Urothelium cell line (cell line): ENCODE measurements at regions not wholly inside any gene's neighbourhood (a gene's known extent, or its start where the extent isn't known, plus 50 kb on each side); places are given as distances from the start of the nearest gene placed in this dataset.

Source experiments
- DNase-seq: peaks from one replicate; pipeline ENCODE4 v3.0.0; 2011; ENCODE audit warnings: low spot score, mixed read lengths
- FAIRE-seq: peaks from 2 replicates; lab custom pipeline; 2011; peaks lifted over from hg19 to GRCh38; lab: Jason Lieb, UNC

DNA sequence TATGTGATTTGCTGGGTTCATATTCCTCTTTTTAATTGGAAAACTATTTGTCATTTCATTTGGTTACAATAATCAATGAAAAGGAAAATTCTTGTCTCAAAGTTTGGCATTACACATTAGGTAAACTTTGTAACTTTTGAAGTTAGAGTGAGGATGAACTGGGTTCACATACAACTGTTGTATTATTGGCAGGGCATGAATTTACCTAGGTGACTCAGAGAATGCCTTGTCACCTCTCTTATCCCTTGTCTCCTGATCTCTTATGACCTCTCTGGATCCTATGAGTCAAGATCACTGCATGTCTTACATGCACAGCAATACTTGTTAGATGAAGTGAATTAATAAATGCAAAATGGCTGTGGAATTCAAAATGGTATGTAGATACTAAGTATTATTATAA is 563.4 kb upstream of the GCFC2 start:
- no peak for FAIRE-seq
- no peak for DNase-seq

DNA sequence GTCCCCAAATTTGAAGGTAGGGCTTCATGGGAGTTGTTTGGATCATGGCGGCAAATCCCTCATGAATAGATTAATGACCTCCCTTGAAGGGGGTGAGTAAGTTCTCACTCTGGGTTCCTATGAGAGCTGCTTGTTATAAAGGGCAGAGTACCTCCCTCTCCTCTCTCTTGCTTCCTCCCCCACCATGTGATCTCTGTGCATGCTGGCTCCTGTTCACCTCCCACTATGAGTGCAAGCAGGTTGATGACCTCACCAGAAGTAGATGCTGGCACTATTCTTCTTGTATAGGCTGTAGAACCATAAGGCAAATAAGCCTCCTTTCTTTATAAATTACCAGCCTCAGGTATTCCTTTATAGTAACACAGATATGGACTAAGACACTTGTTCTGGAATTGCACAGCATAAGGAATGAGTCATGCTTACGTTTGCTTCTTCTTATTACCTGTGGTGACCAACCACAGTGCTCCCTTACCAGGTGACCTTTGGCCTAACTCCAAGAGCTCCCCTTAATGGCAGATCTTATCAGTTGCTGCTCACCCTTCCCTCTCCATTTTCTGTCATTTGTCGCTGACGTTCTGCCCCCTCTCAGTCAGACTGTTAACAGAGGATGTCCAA is 559.5 kb upstream of the GCFC2 start:
- FAIRE-seq: no peak

DNA sequence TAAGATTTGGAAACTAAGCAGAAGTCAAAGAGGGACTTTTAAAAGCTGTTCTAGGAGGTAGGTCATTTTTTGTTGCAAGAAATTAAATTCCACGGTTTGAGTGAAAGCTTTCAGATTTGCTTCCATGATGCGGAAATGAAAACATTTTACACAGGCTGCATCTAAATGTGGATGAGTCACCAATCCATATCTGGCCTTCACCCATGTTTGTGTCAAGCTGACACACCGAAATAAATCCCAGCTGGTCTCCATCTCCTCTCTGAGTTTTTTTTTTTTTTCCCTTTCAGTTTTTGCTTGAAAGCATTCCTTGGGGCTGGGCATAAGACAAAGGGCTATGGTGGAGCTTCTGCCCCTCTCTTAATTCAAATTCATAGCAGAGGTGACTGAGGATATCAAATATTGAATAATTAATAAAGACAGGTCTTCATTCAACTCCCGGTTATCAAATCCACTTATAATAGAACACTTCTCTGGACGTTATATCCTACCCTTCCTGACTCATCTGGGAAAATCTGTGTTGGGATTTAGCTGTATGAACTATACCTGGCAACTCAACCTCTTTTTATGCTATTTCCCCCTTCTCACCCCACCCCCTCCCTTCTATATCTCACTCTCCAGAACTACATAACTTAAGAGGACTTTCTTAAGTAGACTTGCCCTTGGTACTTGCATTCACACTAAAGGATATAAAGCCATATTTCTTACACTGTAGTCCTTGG is 558.3 kb upstream of the GCFC2 start:
- DNase-seq (peak; percentile 64), FAIRE-seq (no peak)

More for the DNA sequence above, 559.5 kb upstream of the GCFC2 start:
- DNase-seq: no peak

DNA sequence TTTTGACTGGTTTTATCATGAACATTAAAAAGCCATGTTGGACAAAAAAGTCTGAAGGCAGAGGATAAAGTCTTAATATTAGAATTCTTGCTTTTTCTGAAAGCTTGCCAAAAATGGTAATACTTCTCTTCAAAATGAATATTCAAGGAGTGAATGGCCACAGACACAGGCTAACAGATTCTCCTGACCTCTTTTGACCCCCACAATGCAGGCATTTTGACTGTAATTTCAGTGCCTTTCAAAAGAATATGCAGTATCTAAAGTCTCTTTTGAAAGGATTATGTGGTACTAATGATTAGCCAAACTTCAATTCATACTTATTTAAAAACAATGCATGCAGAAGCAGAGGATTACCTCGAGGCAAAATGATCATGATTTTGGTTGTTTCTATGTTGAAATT is 557.8 kb upstream of the GCFC2 start:
- FAIRE-seq (no peak), DNase-seq (no peak)

DNA sequence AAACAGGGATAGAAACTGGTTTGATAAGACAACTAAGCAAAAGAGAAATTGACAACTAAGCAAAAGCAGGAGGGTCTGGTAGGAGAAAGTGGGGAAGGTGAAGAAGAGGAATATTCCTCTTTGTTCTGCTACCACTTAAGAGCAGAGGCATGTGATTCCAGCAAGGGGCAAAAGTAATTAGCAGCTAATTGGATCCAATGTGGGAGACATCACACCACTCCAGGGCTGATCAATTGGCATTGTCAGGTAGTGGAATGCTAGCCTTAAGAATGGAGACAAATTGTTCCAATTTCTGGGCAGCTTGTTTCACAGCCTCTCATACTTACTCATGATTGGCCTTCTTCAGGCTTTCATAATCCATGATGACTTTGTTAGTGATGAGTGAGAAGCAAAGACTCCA is 547.1 kb upstream of the GCFC2 start:
- FAIRE-seq: no peak
- no peak for DNase-seq

DNA sequence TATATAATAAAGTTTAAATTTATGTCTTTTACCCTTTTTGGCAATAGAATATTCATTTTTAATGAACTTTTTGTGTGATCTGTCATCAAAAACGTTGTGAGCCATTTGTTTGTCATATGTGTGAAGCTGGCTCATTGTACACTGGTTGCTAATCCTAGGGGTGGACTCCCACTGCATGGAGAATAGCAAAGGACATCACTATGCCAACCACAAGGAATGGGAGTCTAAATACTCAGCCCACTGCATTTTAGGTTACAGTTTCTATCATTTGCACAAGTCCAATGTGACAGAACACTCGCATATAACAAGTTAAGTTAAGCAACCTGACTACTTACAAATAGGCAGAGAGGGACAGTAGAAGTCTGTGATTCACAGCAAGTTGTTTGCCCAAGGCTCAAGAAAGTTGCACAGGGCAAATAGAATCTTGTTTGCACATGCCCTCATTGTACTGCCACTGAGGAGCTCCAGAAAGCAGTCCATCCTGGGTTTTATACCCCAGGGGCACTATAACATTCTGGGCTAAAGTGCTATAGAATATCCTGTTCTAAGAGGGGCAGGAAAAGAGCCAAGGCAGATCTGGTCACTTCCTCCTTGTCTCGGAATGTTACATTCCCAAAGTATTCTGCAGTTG is 545.9 kb upstream of the GCFC2 start:
- DNase-seq: no peak
- no peak for FAIRE-seq

DNA sequence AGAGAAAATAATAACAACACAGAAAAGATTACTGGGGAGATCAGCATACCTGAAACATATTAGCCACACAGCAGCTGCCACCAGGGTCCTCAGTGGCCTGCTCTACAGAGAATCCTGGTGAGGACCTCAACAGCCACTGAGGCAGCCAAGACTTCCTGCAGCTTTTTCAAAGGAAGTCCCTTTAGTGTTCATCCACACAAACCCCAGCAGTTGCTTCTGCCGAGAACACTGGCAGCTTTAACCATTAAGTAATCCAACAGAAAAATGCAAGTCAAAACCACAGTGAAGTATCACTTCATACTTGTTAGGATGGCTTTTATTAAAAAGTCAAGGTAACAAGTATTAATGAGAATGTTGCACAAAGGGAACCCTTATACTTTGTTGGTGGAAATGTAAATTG is 542.0 kb upstream of the GCFC2 start:
- no peak for DNase-seq
- FAIRE-seq: no peak

DNA sequence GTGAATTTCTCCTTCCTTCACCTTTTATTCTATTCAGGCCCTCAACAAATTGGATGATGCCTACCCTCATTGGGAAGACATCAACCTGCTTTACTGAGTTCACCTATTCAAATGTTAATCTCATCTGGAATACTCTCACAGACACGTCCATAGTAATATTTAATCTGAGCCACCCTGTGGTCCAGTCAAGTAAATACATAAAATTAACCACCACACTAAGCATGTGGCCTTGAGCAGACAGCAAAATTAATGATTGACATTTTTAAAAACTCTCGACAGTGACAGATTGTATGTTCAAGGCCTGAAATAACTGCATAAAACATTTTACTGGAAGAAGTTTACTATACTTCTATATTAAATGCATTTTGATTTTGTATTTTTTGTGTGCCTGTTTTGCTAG is 540.6 kb upstream of the GCFC2 start:
- no peak for DNase-seq
- no peak for FAIRE-seq

DNA sequence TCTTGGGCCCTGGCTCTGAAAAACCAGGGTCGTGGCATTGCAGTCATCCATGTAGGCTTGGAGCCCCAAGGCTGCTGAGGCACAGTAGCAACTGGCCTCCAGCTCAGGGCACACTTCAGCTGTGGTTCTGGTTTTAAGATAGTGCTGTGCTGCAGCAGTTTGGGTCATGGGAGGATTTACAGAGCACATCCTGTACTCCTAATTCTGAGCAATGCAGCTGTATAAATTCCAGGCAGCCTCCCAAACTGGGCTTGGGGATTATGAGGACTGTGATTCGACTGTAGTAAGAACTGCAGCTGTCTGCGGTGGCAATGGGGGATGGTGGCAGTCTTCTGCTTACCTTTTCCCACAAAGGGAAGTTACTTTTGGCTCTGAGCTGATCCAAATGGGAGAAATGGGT is 536.3 kb upstream of the GCFC2 start:
- FAIRE-seq: no peak

DNA sequence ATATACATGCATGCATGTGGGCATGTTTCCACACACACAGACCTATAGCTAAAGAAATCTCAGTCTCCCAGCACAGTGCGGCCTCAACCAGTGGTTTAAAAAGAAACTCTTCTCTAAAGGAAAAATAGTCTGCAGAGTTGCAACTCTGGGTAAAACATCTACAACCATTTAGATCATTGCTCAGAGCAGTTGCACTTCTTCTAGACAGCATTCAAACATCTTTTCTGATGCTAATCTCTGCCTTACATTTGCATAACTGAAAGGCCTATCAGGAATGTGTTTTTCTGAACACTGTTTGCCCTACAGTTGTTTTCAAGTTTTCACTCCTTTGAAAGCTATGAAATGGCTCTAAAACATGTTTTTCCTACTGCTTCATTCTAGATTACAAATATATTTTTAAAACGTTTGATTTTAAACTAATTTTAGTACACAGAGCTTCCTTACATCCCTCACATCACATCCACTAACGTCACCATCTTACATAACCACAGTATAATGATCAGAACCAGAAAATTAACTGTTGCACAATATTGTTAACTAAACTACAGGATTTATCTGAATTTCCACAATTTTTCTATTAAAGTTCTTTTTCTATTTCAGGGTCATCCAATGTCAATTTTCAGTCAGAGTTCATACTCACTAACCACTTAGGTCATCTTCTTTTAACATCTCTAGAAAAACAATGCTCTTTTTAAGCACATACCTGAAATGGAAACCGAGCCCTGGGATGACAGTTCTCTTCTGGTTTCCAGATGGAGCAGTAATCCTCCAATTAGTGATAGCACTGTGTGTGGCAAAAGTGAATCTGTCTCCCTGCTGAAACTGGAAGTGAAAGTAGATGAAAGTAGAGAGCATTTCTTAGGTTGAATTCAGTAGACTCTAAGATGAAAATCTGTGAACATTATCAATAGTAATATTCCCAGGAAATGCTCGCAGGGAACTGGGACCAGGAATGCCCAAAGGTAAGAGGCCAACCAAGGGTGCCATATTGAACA is 501.6 kb upstream of the GCFC2 start:
- DNase-seq (no peak), FAIRE-seq (no peak)

More for the DNA sequence above, 536.3 kb upstream of the GCFC2 start:
- no peak for DNase-seq

DNA sequence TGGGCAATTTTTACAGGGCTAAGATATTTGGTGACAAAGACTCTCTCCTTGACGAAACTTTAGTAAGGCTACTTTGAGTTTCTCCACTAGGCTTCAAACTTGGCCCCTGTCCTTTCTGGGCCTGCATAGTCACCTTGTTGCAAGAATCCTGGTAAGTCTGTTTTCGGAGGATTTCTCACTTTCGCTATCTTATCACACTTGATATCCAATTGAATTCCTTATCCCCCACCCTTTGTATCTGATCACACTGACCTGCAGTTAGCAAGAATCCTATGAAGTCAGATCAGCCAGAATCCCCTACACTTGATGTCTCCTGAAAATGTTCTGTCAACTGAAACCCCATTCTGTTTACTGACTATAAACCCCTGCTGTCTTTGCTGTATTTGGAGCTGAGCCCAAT is 499.8 kb upstream of the GCFC2 start:
- FAIRE-seq (no peak), DNase-seq (no peak)

DNA sequence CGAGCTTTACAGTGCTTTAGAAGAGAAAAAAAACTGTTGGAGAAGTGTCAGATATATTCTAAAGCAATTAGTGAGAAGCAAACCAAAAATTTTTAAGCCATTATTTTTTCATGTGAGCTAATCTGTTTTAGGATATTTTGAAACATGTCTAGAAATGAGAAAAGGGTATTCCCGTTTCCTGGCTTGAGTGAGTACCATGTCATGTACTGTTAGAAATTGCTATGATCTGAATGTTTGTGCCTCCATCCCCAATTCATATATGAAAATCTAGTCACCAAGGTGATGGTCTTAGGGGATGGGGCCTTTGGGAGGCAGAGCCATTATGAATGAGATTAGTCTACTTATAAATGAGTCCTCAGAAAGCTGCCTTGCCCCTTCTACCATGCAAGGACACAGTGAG is 493.3 kb upstream of the GCFC2 start:
- DNase-seq: no peak
- FAIRE-seq: no peak

DNA sequence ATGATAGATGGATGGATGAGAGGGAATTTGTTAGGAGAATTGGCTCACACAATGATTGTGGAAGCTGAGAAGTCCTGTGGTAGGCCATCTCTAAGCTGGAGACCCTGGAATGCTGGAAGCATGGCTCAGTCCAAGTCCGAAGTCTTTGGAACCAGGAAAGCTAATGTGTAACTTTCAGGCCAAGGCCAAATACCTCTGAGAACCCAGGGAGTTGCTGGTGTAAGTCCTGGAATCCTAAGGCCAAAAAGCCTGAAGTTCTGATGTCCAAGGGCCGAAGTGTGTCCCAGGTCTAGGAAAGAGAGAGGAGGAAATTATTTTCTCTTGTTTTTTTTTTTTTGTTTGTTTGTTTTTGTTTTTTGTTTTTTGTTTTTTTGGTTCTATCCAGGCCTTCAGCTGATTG is 492.2 kb upstream of the GCFC2 start:
- FAIRE-seq (no peak), DNase-seq (no peak)

DNA sequence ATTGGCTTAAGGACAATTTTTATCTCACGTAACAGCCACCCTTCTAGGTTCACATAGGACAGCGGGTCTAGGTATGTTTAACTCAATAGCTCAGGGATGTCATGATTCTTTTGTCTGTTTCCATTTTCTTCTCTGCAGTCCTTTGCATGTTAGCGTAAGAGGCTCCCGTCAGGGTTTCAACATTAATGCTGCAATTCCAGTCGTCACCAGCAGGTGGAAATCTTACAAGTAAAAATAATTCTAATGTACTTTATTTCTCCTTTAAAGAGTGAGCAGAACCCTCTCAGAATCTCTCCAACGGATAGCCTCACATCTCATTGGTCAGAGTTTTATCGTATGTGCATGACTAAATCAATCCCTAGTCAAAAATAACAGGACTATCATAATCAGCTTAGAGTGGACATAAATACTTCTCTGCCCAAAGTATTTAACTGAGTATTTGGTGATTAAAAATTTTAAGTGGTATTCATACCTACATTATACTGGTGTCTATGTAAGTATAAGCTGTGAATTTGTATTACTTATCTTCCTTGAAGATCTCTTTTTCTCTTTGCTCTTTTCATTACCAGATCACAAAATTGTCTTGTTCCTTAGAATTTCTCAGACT is 487.2 kb upstream of the GCFC2 start:
- DNase-seq (peak; percentile 60), FAIRE-seq (no peak)

DNA sequence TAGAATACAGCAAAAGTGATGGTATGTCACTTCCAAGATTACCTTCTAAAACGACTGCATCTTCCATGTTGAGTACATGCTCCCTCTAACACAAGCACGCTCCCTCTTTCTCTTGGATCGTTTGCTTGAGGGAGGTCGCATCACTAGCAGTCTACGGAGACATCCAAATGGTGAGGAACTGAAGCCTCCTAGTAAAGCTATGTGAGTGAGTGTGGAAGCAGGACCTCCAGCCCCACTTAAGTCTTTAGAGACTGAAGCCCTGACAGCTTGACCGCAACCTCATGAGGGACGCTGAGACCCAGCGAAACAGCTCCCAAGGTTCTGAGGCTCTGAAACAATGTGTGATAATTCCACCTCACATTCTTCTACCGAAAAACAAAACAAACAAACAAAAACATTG is 486.7 kb upstream of the GCFC2 start:
- FAIRE-seq (no peak), DNase-seq (peak; percentile 14)

DNA sequence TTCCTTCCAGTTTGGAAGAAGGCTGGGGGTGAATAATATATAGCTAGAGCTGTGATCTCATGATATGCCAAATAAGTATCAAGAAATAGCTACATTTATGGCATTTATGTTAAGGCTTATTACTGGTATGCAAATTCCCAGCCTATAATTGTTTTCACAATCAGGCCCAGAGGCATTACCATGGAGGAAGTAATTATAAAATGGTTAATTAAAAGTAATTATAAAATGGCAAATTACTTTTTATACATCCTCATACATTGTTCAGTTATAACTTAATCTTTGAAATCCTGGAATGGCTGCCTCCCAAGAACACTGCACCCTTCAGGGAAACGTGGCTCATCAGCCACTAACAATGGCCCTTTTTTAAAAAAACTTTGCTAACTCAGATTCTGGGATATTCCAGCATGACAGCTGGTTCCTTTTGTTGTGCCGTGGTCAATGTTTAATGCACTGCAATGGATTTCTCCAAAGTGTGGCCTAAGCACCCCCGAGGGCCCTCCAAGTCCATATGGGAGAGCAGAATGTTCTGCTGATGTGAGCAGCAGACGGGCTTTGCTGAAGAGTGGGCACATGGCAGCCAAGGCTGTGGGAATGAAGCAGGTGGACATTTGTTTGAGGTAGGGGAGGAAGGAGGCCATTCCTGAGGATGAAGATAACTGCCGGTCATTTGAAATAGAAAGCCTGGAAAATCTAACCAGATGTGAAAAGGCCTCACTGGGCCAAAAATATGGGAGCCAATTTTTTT is 483.5 kb upstream of the GCFC2 start:
- DNase-seq: no peak
- FAIRE-seq: no peak

DNA sequence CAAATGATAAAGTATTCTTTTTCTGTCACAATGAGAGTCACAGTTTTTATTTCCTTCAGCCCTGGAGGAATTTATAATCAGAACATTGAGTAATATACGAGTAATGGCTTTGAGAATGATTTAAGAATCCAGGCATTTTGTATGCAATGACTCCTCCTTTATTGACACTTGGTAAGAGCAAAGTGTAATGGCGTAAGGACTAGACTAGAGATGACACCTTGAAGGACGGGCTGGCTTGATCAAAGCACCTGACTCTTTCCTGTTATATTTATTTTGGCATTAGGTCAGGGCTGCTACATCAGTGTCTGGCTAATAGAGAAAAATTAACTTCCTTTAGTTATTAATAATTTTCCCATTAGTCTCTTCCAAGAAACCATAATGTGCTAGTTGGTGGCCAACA is 482.4 kb upstream of the GCFC2 start:
- FAIRE-seq (no peak), DNase-seq (no peak)

DNA sequence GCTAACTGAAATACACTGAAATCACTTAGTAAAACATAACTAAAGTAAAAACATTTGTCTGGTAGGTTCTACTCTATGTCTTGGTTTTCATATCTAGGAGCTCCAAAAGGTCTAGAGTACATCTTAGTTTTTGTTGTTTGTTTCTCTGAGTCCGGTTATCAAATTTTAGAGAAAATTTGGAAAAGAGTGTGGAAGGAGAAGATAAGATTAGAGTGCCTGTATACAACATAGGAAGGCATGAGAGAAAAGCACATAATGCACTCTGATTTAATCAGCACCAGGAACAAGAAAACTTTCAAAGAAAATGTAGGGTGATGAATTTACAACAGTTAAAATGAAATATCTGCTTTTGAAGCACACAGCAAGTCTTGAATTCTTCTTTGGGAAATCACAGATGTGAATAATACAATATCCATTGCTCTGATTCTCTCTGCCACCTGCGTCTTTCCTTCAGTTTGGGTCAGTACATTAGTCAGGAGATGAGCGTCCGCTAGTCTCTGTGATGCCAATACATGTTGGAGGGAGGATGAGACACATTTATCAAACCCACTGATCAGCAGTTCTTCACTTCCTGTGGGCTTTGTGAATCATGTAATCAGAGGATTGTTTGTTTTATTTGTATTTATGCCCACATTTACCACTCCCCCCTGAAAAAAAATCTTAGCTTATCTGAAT is 477.8 kb upstream of the GCFC2 start:
- FAIRE-seq (no peak), DNase-seq (no peak)

DNA sequence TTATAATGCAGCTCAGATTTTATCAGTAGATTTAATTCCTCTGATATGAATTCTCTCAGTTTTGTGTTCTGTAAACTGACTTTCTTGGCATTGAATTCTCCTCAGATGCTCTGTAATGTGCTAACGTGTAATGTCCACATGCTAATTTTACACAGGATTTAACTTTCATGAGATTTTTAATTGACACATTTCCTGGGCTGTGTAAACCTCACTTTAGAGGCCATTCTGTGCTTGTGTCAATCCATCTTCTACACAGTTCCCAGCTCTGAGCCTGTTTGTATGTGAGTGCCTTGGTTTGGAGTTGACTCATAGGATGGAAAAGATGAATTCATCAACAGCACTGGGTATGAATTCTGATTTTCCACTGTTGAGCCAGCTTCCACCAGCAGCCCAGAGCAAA is 476.7 kb upstream of the GCFC2 start:
- DNase-seq: no peak
- no peak for FAIRE-seq

DNA sequence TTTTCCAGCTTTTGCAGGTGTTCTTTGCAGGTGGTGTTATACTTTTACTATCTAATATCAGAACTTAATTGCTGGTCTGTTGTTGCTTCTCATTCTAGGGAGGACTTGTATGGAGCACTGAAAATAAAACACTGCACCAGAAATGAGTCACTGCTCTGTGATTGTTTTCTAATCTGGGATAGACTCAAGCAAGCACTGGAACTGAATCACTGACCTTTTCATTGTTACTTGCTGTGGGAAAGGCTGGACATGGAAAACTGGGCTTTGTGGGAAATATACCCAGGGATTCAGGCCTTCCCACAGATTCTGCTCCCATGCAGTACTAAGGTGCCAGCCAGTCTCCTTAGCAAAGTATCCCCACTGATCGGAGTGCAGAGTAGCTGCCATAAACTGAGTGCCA is 470.0 kb upstream of the GCFC2 start:
- DNase-seq: no peak
- no peak for FAIRE-seq
